Lung (tissue), 11 donors: ENCODE measurements at regions not wholly inside any gene's neighbourhood (a gene's known extent, or its start where the extent isn't known, plus 50 kb on each side); places are given as distances from the start of the nearest gene placed in this dataset.
A peak's percentile ranks its signal among the peaks of the same experiment; 100 is the strongest.

Source experiments
- ATAC-seq: fragments of 200-7000 bp; cut with Tn5 transposase; one replicate; pipeline ENCODE4 v1.9.1; 2020; ENCODE audit warnings: moderate number of reproducible peaks; ENCODE audit not compliant: insufficient read depth, low FRiP score
- DNase-seq, 3 donors: peaks; one replicate each; pipeline ENCODE4 v3.0.0-alpha.2; 2013 to 2017
- H3K27ac ChIP-seq, 2 donors: one replicate each; pipeline ENCODE4 v1.5.1; 2013; ENCODE audit warnings: mild to moderate bottlenecking in 2 of 2, moderate library complexity in 2 of 2, control low read depth in 1 of 2, inconsistent platforms in 1 of 2, low read depth in 1 of 2, low read length in 1 of 2
- H3K27me3 ChIP-seq, 3 donors: one replicate each; pipeline ENCODE4 v1.5.1; 2013; ENCODE audit warnings: low read length in 2 of 3; ENCODE audit not compliant: control insufficient read depth in 3 of 3, insufficient read depth in 3 of 3
- H3K36me3 ChIP-seq, 4 donors: one replicate each; pipeline ENCODE4 v1.5.1; 2013; ENCODE audit warnings: low read length in 4 of 4, mild to moderate bottlenecking in 1 of 4, moderate library complexity in 1 of 4; ENCODE audit not compliant: control insufficient read depth in 4 of 4, insufficient read depth in 4 of 4
- H3K4me1 ChIP-seq, 5 donors: one replicate each; pipeline ENCODE4 v1.5.1; 2013; ENCODE audit warnings: low read length in 5 of 5, mild to moderate bottlenecking in 2 of 5, moderate library complexity in 1 of 5; ENCODE audit not compliant: control insufficient read depth in 5 of 5, insufficient read depth in 5 of 5
- H3K4me3 ChIP-seq: one replicate; pipeline ENCODE4 v1.5.1; 2013; ENCODE audit warnings: mild to moderate bottlenecking, control low read depth, moderate library complexity
- H3K9ac ChIP-seq, 2 donors: one replicate each; pipeline ENCODE4 v1.5.1; 2013; ENCODE audit warnings: low read length in 2 of 2, control low read depth in 1 of 2; ENCODE audit not compliant: insufficient read depth in 1 of 2
- H3K9me3 ChIP-seq, 4 donors: one replicate each; pipeline ENCODE4 v1.5.1; 2013; ENCODE audit warnings: low read length in 3 of 4, mild to moderate bottlenecking in 1 of 4, moderate library complexity in 1 of 4; ENCODE audit not compliant: control insufficient read depth in 4 of 4, insufficient read depth in 3 of 4
- WGBS, 2 donors: extraction: QIAGEN DNeasy Blood & Tissue Kit; methylation state at CpG; one replicate each; pipeline ENCODE4 v1.1.7; 2013; 5-methylcytosine and 5-hydroxymethylcytosine counted together
- TF ChIP-seq, protein P1 (sequence below): IDR thresholded peaks from 2 replicates; pipeline ENCODE4 v1.5.1; 2012; ENCODE audit warnings: mild to moderate bottlenecking; ENCODE audit errors: control extremely low read depth, extremely low read depth
- donor health status: control.
- donor health status: control.
- donor health status: Bipolar disorder and iron deficiency.
- donor health status: healthy.
- donor health status: DM: yes; HTN: yes; CAD: no.

DNA sequence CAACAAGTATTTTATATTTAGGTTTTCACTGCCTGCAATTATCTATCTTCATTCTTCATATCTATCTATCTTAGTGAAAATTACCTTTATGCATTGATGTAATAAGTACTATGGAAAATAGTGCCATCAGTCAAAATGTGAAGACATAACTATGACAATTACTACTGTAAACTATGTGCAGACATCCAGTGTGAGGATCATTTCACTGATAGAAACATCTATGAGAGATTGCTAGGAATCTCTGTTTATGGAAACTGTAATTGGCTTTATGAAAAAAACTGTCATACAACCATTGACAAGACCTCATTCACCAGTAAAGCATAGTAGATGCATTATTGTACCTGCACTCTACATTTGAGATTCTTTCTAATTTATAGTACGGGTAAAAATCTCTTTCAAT is 401.0 kb downstream of the PMP22 start:
- 0 to 53% methylated on average over 1 of the region's 1 CpG for WGBS, 2 donors
- Histone ChIP-seq H3K27me3 (no peaks in the 10 kb centered on the region), H3K4me1 (peaks cover 0 to 8% (median 0%) of the 10 kb centered on the region in 5 donors), H3K4me3 (no peak overlapping the region), H3K9ac (no peak overlapping the region), H3K9me3 (no peaks in the 10 kb centered on the region), H3K27ac (no peak overlapping the region), H3K36me3 (no peaks in the 10 kb centered on the region)
- no peak for ATAC-seq
- TF ChIP-seq, protein P1, sequence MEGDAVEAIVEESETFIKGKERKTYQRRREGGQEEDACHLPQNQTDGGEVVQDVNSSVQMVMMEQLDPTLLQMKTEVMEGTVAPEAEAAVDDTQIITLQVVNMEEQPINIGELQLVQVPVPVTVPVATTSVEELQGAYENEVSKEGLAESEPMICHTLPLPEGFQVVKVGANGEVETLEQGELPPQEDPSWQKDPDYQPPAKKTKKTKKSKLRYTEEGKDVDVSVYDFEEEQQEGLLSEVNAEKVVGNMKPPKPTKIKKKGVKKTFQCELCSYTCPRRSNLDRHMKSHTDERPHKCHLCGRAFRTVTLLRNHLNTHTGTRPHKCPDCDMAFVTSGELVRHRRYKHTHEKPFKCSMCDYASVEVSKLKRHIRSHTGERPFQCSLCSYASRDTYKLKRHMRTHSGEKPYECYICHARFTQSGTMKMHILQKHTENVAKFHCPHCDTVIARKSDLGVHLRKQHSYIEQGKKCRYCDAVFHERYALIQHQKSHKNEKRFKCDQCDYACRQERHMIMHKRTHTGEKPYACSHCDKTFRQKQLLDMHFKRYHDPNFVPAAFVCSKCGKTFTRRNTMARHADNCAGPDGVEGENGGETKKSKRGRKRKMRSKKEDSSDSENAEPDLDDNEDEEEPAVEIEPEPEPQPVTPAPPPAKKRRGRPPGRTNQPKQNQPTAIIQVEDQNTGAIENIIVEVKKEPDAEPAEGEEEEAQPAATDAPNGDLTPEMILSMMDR = no peak
- no peak for DNase-seq

DNA sequence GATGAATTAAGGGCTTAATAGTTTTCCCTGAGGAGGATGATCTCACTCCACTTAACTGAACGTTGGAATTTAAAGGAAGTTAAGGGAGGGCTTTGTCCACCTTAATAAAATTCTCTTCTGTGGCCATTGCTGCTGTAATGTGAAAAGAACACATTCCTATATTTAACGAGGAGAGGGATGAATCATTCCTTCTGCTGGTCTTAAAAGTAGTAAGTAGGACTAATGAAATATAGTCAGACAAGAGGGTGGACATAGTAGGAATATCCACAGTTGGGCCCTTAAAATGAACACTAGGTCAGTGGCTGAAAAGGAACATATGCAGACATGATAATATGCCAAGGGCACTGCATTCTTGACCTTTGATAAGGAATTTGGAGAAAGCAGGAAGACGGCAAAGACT is 405.6 kb downstream of the PMP22 start:
- Histone ChIP-seq H3K4me1 (peaks cover 0 to 8% (median 0%) of the 10 kb centered on the region in 5 donors), H3K27ac (no peak overlapping the region), H3K27me3 (no peaks in the 10 kb centered on the region), H3K36me3 (no peaks in the 10 kb centered on the region), H3K4me3 (no peak overlapping the region), H3K9ac (no peak overlapping the region), H3K9me3 (no peaks in the 10 kb centered on the region)
- WGBS, 2 donors = 29 to 55% methylated on average over 3 of the region's 3 CpGs
- peak in 2 of 3 donors; percentile 17 to 21 for DNase-seq
- TF ChIP-seq, protein P1 = no peak
- no peak for ATAC-seq

DNA sequence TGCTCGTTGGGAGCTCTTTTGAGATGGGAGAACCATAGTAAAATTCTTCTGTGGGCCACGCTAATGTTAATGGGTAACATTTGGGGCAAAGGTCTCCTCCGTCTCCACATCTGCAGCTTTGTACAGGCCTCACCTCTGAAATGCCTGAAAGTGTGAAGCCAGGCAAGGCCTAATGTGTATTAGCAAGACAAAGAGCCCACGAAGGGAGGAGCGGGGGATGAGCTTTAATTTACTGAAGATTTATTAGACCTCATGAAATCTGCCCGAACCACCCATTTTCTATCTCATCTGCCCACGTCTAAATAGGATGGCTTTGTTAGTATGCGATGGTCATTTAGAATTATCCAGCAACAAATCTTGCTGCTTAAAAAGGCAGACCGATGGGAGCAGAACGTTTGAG is 408.9 kb downstream of the PMP22 start:
- Histone ChIP-seq H3K9ac (no peak overlapping the region), H3K36me3 (no peaks in the 10 kb centered on the region), H3K4me1 (peaks cover 0 to 8% (median 0%) of the 10 kb centered on the region in 5 donors), H3K4me3 (no peak overlapping the region), H3K9me3 (peaks cover 0 to 3% (median 0%) of the 10 kb centered on the region in 4 donors), H3K27ac (no peak overlapping the region), H3K27me3 (no peaks in the 10 kb centered on the region)
- 86 to 89% methylated on average over 10 of the region's 10 CpGs for WGBS, 2 donors
- ATAC-seq = no peak
- TF ChIP-seq, protein P1 = no peak
- no peak for DNase-seq

DNA sequence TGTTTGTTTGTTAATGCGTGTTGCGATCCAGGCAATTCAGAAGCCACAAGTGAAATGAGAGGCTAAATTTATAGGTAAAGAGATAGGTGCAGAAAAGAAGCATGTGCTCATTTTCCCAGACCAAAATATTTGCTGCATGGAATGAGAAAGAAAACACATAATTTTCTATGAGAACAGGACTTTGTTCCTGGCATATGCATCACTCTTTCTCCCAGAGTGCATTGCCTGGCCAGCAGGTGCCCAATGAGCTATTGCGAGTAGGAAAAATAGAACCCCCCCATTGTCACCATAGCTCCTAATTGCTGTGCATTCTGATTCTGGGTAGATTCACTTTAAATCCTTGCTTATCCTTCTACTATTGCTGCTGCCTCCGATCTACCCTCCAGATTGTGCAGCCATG is 410.4 kb downstream of the PMP22 start:
- ATAC-seq (no peak), DNase-seq (no peak)
- TF ChIP-seq, protein P1 = no peak
- Histone ChIP-seq H3K9me3 (peaks cover 0 to 3% (median 0%) of the 10 kb centered on the region in 4 donors), H3K27ac (no peak overlapping the region), H3K4me1 (peaks cover 0 to 4% (median 0%) of the 10 kb centered on the region in 5 donors), H3K4me3 (no peak overlapping the region), H3K9ac (no peak overlapping the region), H3K27me3 (no peaks in the 10 kb centered on the region), H3K36me3 (no peaks in the 10 kb centered on the region)
- WGBS, 2 donors = 94 to 96% methylated on average over 4 of the region's 4 CpGs
